ENCODE measurements at regions not wholly inside any gene's neighbourhood (a gene's known extent, or its start where the extent isn't known, plus 50 kb on each side); places are given as distances from the start of the nearest gene placed in this dataset.

- peak; percentile 60 for DNase-seq
These were observed 53.7 kb upstream of the FABP6 start for GRCh38 chr5:160175438-160176218.

DNA sequence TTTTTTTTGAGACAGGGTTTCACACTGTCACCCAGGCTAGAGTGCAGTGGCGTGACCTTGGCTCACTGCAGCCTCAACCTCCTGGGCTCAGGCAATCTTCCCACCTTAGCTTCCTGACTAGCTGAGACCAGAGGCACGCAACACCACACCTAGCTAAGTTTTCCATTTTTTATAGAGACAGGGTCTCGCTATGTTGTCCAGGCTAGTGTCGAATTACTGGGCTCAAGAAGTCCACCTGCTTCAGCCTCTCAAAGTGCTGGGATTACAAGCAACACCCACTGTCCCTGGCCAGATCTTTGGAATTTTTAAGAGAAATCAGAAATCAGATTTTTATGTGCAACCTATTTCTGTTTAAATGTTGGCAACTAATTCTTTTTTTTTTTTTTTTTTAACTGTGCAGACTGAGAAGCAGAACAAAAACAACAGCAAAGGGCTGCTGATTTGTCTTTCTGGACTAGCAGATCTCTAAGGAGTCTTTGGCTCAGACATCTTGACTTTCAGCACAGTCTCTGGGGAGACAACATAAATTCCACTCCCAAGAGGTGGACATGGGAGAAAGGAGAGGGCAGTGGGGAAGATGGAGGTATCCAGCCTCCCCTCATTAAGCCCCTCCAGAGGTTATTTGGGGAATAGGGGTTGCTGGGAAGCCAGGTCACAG lies 54.4 kb upstream of the FABP6 start:
- DNase-seq = no peak

DNA sequence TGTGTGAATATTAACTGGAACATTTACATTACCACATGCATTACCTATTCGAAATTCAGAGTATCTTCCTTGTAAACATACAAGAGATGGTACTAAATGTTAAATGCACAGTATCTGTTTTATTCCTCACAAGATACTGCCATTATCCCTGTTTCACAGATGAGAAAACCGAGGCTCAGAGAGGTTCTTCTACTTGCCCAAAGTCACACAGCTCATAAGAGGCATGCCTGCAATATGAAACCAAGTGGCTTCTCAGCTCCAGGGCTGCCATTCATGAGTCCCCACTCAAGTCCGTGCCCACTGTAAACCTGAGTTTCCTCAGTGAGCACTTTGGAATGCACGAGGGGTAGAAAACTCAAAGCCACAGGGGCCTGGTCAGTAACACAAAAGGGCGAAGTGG lies 55.0 kb upstream of the FABP6 start:
- DNase-seq = no peak

DNA sequence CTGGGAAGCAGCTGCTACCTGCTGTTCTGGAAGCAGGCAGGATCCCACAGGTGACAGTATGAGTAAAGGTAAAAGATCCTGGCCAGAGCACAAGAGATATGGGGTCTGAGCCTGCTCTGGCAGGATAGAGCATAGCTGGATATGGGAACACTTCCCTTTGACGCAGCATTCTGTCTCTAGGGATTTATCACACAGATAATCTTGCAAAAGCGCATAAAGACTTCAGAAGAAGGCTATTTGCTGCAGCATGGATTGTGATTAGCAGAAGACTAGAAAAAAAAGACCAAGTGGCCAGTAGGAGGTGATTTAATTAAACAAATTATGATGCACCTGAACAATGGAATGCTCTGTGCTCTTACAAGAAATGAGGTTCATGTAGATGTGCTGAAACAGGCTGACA lies 52.4 kb upstream of the PWWP2A start:
- no peak for DNase-seq

DNA sequence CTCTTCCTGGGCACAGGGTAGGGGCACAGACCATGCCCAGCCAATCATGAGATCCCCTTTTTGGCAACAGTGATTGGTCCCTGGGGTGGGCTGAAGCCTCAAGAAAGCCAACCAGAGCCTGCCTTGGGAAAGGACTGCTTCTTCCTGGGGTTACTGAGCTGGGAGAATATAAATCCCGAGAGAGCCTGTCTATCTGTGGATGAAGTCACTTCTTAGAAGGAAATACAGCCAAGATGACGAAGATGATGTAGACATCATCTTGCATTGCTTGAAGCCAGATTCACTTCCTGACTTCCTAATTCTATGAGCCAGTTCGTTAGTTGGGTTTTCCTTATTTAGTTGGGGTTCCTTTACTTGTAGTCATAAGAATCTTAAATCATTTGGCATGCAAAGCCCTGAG lies 50.1 kb upstream of the PWWP2A start:
- no peak for DNase-seq
